ENCODE measurements at regions not wholly inside any gene's neighbourhood (a gene's known extent, or its start where the extent isn't known, plus 50 kb on each side); places are given as distances from the start of the nearest gene placed in this dataset.

DNA sequence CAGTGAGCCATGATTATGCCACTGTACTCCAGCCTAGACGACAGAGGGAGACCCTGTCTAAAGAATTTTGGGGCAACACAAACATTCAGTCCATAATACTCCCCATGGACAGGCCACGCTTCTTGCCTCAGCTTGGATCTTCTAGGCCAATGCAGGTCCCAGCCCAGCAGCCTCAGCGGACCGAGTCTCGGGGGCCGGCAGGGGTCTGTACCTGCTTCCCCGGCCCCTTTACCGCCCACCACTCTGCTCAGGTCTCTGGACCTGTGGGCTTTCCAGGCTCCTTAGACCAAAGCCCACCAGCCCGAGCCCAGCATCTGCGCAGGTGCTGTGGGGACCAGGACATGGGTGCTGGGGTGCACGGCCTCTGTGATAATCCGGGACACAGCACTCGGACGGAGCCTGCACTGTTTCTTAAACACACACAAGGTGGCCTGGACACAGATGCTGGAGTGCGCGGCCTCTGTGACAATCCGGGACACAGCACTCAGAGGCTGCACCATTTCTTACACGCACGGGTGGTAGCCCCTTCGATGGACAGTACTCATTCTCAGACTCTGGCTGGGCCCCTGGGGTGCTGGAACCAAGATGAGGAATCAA, 62.1 kb upstream of the GPC1 start:
- H3K4me3 ChIP-seq: no peak overlapping the region
- H2AFZ ChIP-seq (ENCODE audit: control insufficient read depth, low read depth, low read length): no peak overlapping the region
- ChIA-PET SMC1A (ENCODE audit: uncharacterized antibody, unreplicated experiment) (no interaction called here), CTCF (interaction anchor here (0.7 kb wide), 1 partner anchor 143 kb away, joined by 3 read pairs; no protein-coding TSS in a partner anchor), POLR2A (no interaction called here), RAD21 (ENCODE audit: unreplicated experiment) (no interaction called here)
- H3K4me2 ChIP-seq (ENCODE audit: control insufficient read depth, insufficient read depth): no peak overlapping the region
- H3K9ac ChIP-seq (ENCODE audit: control insufficient read depth, insufficient read depth, low read length): no peak overlapping the region
- no peaks in the 10 kb centered on the region for H3K79me2 ChIP-seq (ENCODE audit: control insufficient read depth, insufficient read depth, low read length)
- WGBS (ENCODE audit: insufficient coverage, insufficient replicate concordance, low lambda C conversion rate, missing lambda C conversion rate): 58% methylated on average over 20 of the region's 20 CpGs
- BruUV-seq (replicated peaks): no TSS peak
- DNase-seq (ENCODE audit: low read depth, low spot score) (no peak), FAIRE-seq (no peak), ATAC-seq (no peak)
- no peaks in the 10 kb centered on the region for H3K9me3 ChIP-seq (replicated peaks; ENCODE audit: control insufficient read depth, insufficient read depth, low read length)
- H3K27ac ChIP-seq (ENCODE audit: control insufficient read depth, insufficient read depth): no peak overlapping the region
- no peaks in the 10 kb centered on the region for H3K36me3 ChIP-seq (ENCODE audit: control insufficient read depth in 2 of 2, insufficient read depth in 2 of 2, low read length in 1 of 2)
- in situ Hi-C loops (cut with MboI) (no loop called here), intact Hi-C loops (cut with micrococcal nuclease; ENCODE audit: unreplicated experiment) (no loop called here)
- no peaks in the 10 kb centered on the region; a peak in 1 of 4 replicates for H3K27me3 ChIP-seq (replicated peaks in 1 of 2; ENCODE audit: control insufficient read depth in 2 of 2, insufficient read depth in 2 of 2, low read length in 1 of 2)
- H3K4me1 ChIP-seq (ENCODE audit: control insufficient read depth, insufficient read depth, low read length): no peaks in the 10 kb centered on the region
- no peaks in the 10 kb centered on the region for H4K20me1 ChIP-seq (ENCODE audit: control insufficient read depth, insufficient read depth)
- TF ChIP-seq PML (IDR thresholded peaks at IDR 0.05; ENCODE audit: low read length) (no peak), CREM (IDR thresholded peaks at IDR 0.05; ENCODE audit: low read depth) (no peak), RB1 (IDR thresholded peaks at IDR 0.05; ENCODE audit: borderline replicate concordance) (no peak), TAF1 (IDR thresholded peaks at IDR 0.05; ENCODE audit: borderline replicate concordance, low read depth, low read length) (no peak), FOXM1 (IDR thresholded peaks at IDR 0.05; ENCODE audit: low read depth, low read length) (no peak), CBX5 (IDR thresholded peaks at IDR 0.05; ENCODE audit: low read depth) (no peak), ETV6 (conservative IDR thresholded peaks at IDR 0.05 in 1 of 2, IDR thresholded peaks at IDR 0.05 in 1 of 2; ENCODE audit: borderline replicate concordance in 1 of 2, low read depth in 1 of 2) (no peak), PKNOX1 (IDR thresholded peaks at IDR 0.05) (no peak)

Data from GM12878 (cell line).